Peyer's patch (tissue), 4 donors: ENCODE measurements at regions not wholly inside any gene's neighbourhood (a gene's known extent, or its start where the extent isn't known, plus 50 kb on each side); places are given as distances from the start of the nearest gene placed in this dataset.

Experiments
- DNase-seq, 3 donors: peaks; one replicate each; pipeline ENCODE4 v3.0.0-alpha.2; 2017 to 2019
- H3K27ac ChIP-seq, 4 donors: fragments of 200-600 bp; sonication (generic); one replicate each; pipeline ENCODE4 v1.5.1; 2016 to 2019
- H3K27me3 ChIP-seq, 2 donors: fragments of 200-600 bp; sonication (generic); one replicate each; pipeline ENCODE4 v1.5.1; 2019
- H3K36me3 ChIP-seq, 3 donors: fragments of 200-600 bp; sonication (generic); one replicate each; pipeline ENCODE4 v1.5.1; 2016 to 2019
- H3K4me1 ChIP-seq, 4 donors: fragments of 200-600 bp; sonication (generic); one replicate each; pipeline ENCODE4 v1.5.1; 2016 to 2019
- H3K4me3 ChIP-seq, 4 donors: fragments of 200-600 bp; sonication (generic); 1 replicate in 3 of 4; 2 replicates in 1 of 4; pipeline ENCODE4 v1.5.1; 2016 to 2019; ENCODE audit warnings: mild to moderate bottlenecking in 1 of 4
- H3K9me3 ChIP-seq, 4 donors: fragments of 200-600 bp; sonication (generic); one replicate each; pipeline ENCODE4 v1.5.1; 2016 to 2019; ENCODE audit warnings: mild to moderate bottlenecking in 1 of 4
- POLR2A ChIP-seq, 2 donors: fragments of 450-650 bp; IDR thresholded peaks; one replicate each; pipeline ENCODE4 v1.5.1; 2017; ENCODE audit warnings: antibody characterized with exemption in 2 of 2, mild to moderate bottlenecking in 2 of 2, moderate library complexity in 2 of 2
- TF ChIP-seq, protein P1 (sequence below), 6 experiments: fragments of 450-650 bp in 4 of 6; fragments of 200-600 bp in 2 of 6; sonication (generic) in 1 of 6; IDR thresholded peaks; one replicate each; pipeline ENCODE4 v1.5.1; 2017 to 2019; ENCODE audit warnings: antibody characterized with exemption in 6 of 6, mild to moderate bottlenecking in 3 of 6, moderate library complexity in 1 of 6

DNA sequence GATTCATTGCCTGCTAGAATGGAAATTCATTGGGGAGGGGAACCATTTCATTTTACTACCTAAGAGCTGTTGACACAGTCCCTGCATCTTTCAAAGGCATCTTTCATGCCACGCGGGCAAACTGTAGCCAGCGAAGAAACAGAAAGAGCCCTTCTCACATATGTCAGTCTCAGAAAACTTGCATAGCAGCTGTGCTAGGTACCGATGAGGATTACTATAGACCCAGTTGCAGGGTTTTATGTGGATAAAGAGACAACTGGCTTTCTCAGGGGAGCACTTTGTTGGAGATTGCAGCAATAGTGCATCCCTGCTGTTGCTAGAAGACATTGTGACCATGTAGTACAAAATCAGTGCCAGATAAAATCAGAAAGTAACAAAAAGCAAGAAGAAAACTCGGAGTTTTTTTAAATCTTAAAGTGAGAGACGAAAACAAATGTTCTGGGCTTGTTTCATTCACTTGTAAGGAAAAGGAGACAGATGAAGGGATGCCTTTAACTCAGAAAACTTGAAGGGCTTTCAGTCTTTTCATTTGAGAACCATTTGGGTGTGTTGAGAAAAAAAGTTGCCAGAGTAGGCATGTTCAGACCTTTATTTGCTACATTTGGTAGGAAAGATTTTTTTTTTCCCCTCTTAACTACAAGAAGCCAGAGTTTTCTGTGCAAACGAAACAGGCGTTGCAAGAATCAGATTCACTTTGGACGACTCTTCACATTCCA, 804.1 kb downstream of the USP25 start:
- Histone ChIP-seq H3K9me3 (peaks cover 0 to 3% (median 0%) of the 10 kb centered on the region in 4 donors), H3K4me3 (no peak overlapping the region), H3K36me3 (no peaks in the 10 kb centered on the region), H3K27ac (peak overlapping the region in 3 of 4 donors; percentile 11 to 65 (median 27)), H3K27me3 (no peaks in the 10 kb centered on the region), H3K4me1 (no peaks in the 10 kb centered on the region)
- TF ChIP-seq, protein P1, sequence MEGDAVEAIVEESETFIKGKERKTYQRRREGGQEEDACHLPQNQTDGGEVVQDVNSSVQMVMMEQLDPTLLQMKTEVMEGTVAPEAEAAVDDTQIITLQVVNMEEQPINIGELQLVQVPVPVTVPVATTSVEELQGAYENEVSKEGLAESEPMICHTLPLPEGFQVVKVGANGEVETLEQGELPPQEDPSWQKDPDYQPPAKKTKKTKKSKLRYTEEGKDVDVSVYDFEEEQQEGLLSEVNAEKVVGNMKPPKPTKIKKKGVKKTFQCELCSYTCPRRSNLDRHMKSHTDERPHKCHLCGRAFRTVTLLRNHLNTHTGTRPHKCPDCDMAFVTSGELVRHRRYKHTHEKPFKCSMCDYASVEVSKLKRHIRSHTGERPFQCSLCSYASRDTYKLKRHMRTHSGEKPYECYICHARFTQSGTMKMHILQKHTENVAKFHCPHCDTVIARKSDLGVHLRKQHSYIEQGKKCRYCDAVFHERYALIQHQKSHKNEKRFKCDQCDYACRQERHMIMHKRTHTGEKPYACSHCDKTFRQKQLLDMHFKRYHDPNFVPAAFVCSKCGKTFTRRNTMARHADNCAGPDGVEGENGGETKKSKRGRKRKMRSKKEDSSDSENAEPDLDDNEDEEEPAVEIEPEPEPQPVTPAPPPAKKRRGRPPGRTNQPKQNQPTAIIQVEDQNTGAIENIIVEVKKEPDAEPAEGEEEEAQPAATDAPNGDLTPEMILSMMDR (IDR thresholded peaks at IDR 0.05), result no peak
- no peak for TF ChIP-seq POLR2A (IDR thresholded peaks at IDR 0.05)
- no peak for DNase-seq

DNA sequence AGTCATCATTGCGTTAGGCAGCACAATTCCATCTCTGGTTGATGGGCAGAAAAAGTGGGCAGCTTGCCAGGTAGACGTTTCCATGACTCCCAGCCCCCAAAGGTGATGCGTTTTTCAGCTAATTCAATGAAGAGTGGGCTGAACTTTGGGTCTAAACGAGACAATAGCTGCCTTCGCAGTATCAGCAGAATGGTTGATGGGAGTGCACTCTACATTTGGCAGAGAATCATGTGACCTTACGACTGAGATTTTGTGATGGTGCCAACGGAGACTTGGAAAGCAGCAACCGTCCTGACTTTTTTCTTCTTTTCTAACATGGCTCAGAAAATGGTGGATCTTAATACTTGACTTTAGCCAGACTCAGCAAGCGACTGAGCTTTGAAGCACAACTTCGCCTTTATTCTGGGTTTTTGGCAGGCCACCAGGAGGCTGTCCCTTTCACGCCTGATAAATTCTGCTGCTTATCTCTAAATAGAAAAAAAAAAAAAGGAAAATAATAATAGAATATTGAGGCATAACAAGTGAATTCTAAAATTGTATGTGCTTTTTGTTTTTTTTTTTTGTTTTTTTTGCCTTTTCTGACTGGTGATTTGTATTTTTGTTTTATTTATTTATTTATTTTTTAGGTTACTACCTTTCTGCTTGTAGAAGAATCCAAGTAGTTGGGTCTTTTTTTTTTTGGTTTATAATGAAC, 804.8 kb downstream of the USP25 start:
- H3K4me3 ChIP-seq, result peak overlapping the region in 1 of 4 donors; percentile 25
- DNase-seq, result peak in 1 of 3 donors; percentile 50

GRCh38 chr21:16535102-16535422, 805.3 kb downstream of the USP25 start:
- H3K27ac ChIP-seq, result peak overlapping the region in 1 of 4 donors; percentile 65
- H3K36me3 ChIP-seq, result no peaks in the 10 kb centered on the region
- peaks cover 0 to 3% (median 0%) of the 10 kb centered on the region in 4 donors for H3K9me3 ChIP-seq
- H3K27me3 ChIP-seq, result no peaks in the 10 kb centered on the region
- TF ChIP-seq POLR2A (IDR thresholded peaks at IDR 0.05), result no peak
- TF ChIP-seq, protein P1 (IDR thresholded peaks at IDR 0.05), result no peak
- DNase-seq, result peak in 1 of 3 donors; percentile 59
- H3K4me3 ChIP-seq, result peak overlapping the region in 1 of 4 donors; percentile 25
- no peaks in the 10 kb centered on the region for H3K4me1 ChIP-seq

More for the DNA sequence above, 804.8 kb downstream of the USP25 start:
- H3K9me3 ChIP-seq, result peaks cover 0 to 3% (median 0%) of the 10 kb centered on the region in 4 donors
- H3K36me3 ChIP-seq, result no peaks in the 10 kb centered on the region
- TF ChIP-seq POLR2A (IDR thresholded peaks at IDR 0.05), result no peak
- TF ChIP-seq, protein P1 (IDR thresholded peaks at IDR 0.05), result no peak
- H3K27ac ChIP-seq, result peak overlapping the region; percentile 11 to 65 (median 28)
- no peaks in the 10 kb centered on the region for H3K27me3 ChIP-seq
- no peaks in the 10 kb centered on the region for H3K4me1 ChIP-seq

DNA sequence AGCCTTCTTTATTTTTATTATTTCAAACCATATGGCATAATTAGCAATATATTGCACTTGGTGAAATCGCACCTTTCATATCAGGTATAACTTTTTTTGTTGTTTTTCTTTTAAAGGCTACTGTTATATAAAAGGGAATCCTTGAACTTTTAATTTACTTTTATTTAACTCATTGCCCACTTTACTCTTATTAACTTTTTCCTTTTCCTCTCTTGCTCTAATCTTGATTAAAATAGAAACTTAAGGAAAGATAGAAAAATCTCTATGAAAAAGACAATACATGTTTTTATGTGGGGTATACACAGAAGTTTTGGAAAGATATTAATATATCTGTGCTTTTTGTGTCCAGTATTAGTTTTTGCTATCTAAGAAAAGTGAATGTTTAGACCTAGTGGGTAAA, 805.8 kb downstream of the USP25 start:
- H3K4me3 ChIP-seq, result no peak overlapping the region
- no peak overlapping the region for H3K27ac ChIP-seq
- H3K27me3 ChIP-seq, result no peaks in the 10 kb centered on the region

DNA sequence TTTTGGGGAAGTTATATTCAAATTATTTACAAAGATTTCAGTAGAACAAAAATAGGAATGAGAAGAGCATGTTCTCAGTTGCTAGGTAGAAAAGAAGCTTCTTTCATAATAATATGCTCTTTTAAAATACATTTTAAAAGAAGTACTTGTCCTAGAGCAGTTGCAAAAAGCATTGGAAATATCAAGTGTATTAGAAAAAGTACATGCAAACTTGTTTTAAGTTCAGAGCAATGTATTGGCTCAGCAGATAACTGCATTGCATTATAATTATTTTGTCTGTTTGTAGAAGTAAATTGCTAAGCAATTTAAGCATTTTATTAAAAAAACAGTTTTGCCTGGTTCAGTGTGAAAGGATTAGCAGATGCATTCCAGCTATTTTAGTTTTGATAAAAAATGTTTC, 806.4 kb downstream of the USP25 start:
- Histone ChIP-seq H3K9me3 (peaks cover 0 to 3% (median 0%) of the 10 kb centered on the region in 4 donors), H3K36me3 (no peaks in the 10 kb centered on the region), H3K4me1 (no peaks in the 10 kb centered on the region), H3K27ac (no peak overlapping the region), H3K4me3 (no peak overlapping the region), H3K27me3 (no peaks in the 10 kb centered on the region)
- no peak for DNase-seq
- no peak for TF ChIP-seq POLR2A (IDR thresholded peaks at IDR 0.05)
- TF ChIP-seq, protein P1 (IDR thresholded peaks at IDR 0.05), result no peak

More for the DNA sequence above, 805.8 kb downstream of the USP25 start:
- no peaks in the 10 kb centered on the region for H3K36me3 ChIP-seq
- no peak for DNase-seq
- TF ChIP-seq, protein P1 (IDR thresholded peaks at IDR 0.05), result no peak
- TF ChIP-seq POLR2A (IDR thresholded peaks at IDR 0.05), result no peak
- no peaks in the 10 kb centered on the region for H3K4me1 ChIP-seq
- peaks cover 0 to 3% (median 0%) of the 10 kb centered on the region in 4 donors for H3K9me3 ChIP-seq
